ENCODE measurements at regions not wholly inside any gene's neighbourhood (a gene's known extent, or its start where the extent isn't known, plus 50 kb on each side); places are given as distances from the start of the nearest gene placed in this dataset.

DNA sequence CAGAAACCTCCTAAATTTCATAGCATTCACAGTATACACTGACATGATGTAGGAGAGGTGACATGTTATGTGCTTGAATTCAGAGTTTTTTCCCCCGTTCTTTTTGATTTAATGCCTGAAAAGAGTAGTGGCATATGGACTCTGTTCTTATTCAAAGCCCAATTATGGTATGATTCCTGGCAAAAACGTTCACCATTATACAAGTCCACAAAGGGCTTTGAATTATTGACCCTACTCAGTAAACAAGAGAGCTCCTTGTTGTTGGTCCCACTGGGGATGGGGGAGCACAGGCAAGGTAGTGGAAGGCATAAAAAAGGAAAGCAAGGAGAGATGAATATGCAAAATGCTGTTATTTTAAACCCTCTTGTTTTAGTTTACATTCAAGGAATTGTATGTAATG is 136.0 kb upstream of the AHI1 start:
- ChIA-PET POLR2A (no interaction called here), CTCF (interaction anchor here (1.2 kb wide), 1 partner anchor 98 kb away, joined by 3 read pairs; no protein-coding TSS in a partner anchor)
- Histone ChIP-seq H3K4me3 (no peak overlapping the region), H3K9me3 (no peaks in the 10 kb centered on the region), H3K4me2 (no peak overlapping the region), H3K27ac (no peak overlapping the region), H3K4me1 (no peaks in the 10 kb centered on the region)
- ATAC-seq (no peak), DNase-seq (ENCODE audit: low read depth in 1 of 2, low spot score in 1 of 2) (no peak), FAIRE-seq (no peak)
- WGBS (ENCODE audit: missing lambda C conversion rate): 53% methylated on average over 2 of the region's 2 CpGs
- no peak for TF ChIP-seq HDAC2 (IDR thresholded peaks at IDR 0.05)
- TF ChIP-seq KDM5A (IDR thresholded peaks at IDR 0.05): no peak
- TF ChIP-seq KDM1A (IDR thresholded peaks at IDR 0.05; ENCODE audit: low read depth): no peak
- TF ChIP-seq ESRRA (IDR thresholded peaks at IDR 0.05; ENCODE audit: borderline replicate concordance, low read length): no peak
- TF ChIP-seq, protein P1, sequence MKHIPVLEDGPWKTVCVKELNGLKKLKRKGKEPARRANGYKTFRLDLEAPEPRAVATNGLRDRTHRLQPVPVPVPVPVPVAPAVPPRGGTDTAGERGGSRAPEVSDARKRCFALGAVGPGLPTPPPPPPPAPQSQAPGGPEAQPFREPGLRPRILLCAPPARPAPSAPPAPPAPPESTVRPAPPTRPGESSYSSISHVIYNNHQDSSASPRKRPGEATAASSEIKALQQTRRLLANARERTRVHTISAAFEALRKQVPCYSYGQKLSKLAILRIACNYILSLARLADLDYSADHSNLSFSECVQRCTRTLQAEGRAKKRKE (CRISPR knock-in tag; IDR thresholded peaks at IDR 0.05; ENCODE audit: low read depth): no peak
- TF ChIP-seq RCOR1 (IDR thresholded peaks at IDR 0.05; ENCODE audit: low read depth, low read length): no peak
- no peak for TF ChIP-seq HOXB5 (CRISPR knock-in tag; IDR thresholded peaks at IDR 0.05)
- no peak for TF ChIP-seq JUN (IDR thresholded peaks at IDR 0.05)
- TF ChIP-seq RAD21 (conservative IDR thresholded peaks at IDR 0.05 in 1 of 2, IDR thresholded peaks at IDR 0.05 in 1 of 2): no peak
- TF ChIP-seq FOSB (CRISPR knock-in tag; IDR thresholded peaks at IDR 0.05): no peak
- TF ChIP-seq, protein P2, sequence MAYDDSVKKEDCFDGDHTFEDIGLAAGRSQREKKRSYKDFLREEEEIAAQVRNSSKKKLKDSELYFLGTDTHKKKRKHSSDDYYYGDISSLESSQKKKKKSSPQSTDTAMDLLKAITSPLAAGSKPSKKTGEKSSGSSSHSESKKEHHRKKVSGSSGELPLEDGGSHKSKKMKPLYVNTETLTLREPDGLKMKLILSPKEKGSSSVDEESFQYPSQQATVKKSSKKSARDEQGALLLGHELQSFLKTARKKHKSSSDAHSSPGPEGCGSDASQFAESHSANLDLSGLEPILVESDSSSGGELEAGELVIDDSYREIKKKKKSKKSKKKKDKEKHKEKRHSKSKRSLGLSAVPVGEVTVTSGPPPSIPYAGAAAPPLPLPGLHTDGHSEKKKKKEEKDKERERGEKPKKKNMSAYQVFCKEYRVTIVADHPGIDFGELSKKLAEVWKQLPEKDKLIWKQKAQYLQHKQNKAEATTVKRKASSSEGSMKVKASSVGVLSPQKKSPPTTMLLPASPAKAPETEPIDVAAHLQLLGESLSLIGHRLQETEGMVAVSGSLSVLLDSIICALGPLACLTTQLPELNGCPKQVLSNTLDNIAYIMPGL (CRISPR knock-in tag; IDR thresholded peaks at IDR 0.05; ENCODE audit: borderline replicate concordance): no peak
- TF ChIP-seq, protein P3, sequence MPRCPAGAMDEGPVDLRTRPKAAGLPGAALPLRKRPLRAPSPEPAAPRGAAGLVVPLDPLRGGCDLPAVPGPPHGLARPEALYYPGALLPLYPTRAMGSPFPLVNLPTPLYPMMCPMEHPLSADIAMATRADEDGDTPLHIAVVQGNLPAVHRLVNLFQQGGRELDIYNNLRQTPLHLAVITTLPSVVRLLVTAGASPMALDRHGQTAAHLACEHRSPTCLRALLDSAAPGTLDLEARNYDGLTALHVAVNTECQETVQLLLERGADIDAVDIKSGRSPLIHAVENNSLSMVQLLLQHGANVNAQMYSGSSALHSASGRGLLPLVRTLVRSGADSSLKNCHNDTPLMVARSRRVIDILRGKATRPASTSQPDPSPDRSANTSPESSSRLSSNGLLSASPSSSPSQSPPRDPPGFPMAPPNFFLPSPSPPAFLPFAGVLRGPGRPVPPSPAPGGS (IDR thresholded peaks at IDR 0.05): no peak
- TF ChIP-seq, protein P4, sequence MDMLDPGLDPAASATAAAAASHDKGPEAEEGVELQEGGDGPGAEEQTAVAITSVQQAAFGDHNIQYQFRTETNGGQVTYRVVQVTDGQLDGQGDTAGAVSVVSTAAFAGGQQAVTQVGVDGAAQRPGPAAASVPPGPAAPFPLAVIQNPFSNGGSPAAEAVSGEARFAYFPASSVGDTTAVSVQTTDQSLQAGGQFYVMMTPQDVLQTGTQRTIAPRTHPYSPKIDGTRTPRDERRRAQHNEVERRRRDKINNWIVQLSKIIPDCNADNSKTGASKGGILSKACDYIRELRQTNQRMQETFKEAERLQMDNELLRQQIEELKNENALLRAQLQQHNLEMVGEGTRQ (IDR thresholded peaks at IDR 0.05): no peak
- TF ChIP-seq POLR2AphosphoS2 (conservative IDR thresholded peaks at IDR 0.05; ENCODE audit: low read length): no peak
- no peak for TF ChIP-seq CHD4 (IDR thresholded peaks at IDR 0.05; ENCODE audit: borderline replicate concordance)
- no peak for TF ChIP-seq ZSCAN20 (CRISPR knock-in tag; IDR thresholded peaks at IDR 0.05)
- no peak for TF ChIP-seq FOXS1 (CRISPR knock-in tag; IDR thresholded peaks at IDR 0.05)

DNA sequence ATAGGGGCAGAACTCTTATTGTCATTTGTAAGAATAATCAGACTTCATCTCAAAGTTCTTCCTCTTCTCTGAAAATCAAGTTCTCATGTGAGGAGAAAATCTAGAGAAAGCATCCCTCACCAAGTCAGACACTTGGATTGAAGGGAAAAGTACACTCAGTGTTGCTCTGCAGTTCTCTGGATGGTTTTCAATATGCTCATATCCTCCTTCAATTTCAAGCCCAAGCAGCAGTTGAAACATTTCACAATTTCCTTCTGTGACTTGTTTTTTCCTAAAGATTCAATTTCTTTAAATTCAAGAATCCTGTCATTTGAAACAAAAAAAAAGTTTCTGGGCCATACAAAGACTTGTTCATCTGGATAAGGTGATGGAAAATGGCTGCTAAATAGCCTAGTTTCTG is 140.2 kb upstream of the AHI1 start:
- Histone ChIP-seq H3K27ac (no peak overlapping the region), H3K9me3 (no peaks in the 10 kb centered on the region), H3K4me3 (no peak overlapping the region), H3K4me2 (no peak overlapping the region), H3K4me1 (no peaks in the 10 kb centered on the region)
- FAIRE-seq: no peak
- DNase-seq (ENCODE audit: low read depth in 1 of 2, low spot score in 1 of 2): no peak
- ChIA-PET POLR2A (no interaction called here), CTCF (interaction anchor here (0.6 kb wide), 1 partner anchor 44 kb away, joined by 3 read pairs; no protein-coding TSS in a partner anchor)
- ATAC-seq: no peak
- no peak for TF ChIP-seq CBX2 (IDR thresholded peaks at IDR 0.05; ENCODE audit: borderline replicate concordance, low read depth)

DNA sequence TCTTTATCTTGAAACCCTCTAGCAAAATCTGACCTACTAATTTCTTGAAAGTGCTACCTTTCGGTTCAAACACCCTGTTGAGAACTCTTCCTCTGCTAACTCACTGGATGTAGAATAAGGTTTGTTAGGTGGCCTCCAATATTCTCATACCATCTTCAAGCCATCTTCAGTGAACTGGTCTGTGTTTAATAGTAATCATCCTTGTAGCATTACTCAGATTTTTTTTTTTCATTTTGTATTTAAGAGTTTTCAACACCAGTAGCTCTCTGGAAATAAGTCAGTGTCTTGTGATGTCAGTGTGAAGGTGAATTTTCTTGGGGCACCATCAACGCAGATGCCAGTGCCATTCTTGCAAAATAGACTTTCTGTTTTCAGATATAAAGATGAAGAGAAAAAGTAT is 140.6 kb upstream of the AHI1 start:
- CTCF ChIA-PET: no interaction called here
- H3K4me3 ChIP-seq: no peak overlapping the region
- TF ChIP-seq NPAS2 (CRISPR knock-in tag; IDR thresholded peaks at IDR 0.05; ENCODE audit: borderline replicate concordance) (no peak), CEBPB (IDR thresholded peaks at IDR 0.05) (no peak), ZSCAN20 (CRISPR knock-in tag; IDR thresholded peaks at IDR 0.05) (no peak), KDM1A (IDR thresholded peaks at IDR 0.05; ENCODE audit: low read depth) (no peak), CHD4 (IDR thresholded peaks at IDR 0.05; ENCODE audit: borderline replicate concordance) (no peak), EHF (CRISPR knock-in tag; IDR thresholded peaks at IDR 0.05) (no peak), FOSL2 (IDR thresholded peaks at IDR 0.05) (no peak), FOSL2 (CRISPR knock-in tag; IDR thresholded peaks at IDR 0.05) (no peak), POLR2AphosphoS2 (conservative IDR thresholded peaks at IDR 0.05; ENCODE audit: low read length) (no peak), ZNF302 (CRISPR knock-in tag; IDR thresholded peaks at IDR 0.05) (no peak), FOXS1 (CRISPR knock-in tag; IDR thresholded peaks at IDR 0.05) (no peak), HOXB5 (CRISPR knock-in tag; IDR thresholded peaks at IDR 0.05) (no peak), NFE2L2 (conservative IDR thresholded peaks at IDR 0.05; ENCODE audit: low read length) (no peak)
- TF ChIP-seq, protein P4 (IDR thresholded peaks at IDR 0.05): no peak
- TF ChIP-seq, protein P5, sequence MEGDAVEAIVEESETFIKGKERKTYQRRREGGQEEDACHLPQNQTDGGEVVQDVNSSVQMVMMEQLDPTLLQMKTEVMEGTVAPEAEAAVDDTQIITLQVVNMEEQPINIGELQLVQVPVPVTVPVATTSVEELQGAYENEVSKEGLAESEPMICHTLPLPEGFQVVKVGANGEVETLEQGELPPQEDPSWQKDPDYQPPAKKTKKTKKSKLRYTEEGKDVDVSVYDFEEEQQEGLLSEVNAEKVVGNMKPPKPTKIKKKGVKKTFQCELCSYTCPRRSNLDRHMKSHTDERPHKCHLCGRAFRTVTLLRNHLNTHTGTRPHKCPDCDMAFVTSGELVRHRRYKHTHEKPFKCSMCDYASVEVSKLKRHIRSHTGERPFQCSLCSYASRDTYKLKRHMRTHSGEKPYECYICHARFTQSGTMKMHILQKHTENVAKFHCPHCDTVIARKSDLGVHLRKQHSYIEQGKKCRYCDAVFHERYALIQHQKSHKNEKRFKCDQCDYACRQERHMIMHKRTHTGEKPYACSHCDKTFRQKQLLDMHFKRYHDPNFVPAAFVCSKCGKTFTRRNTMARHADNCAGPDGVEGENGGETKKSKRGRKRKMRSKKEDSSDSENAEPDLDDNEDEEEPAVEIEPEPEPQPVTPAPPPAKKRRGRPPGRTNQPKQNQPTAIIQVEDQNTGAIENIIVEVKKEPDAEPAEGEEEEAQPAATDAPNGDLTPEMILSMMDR (IDR thresholded peaks at IDR 0.05): no peak

More for the DNA sequence above, 140.6 kb upstream of the AHI1 start:
- no peaks in the 10 kb centered on the region for H3K9me3 ChIP-seq
- no peaks in the 10 kb centered on the region for H3K4me1 ChIP-seq
- ATAC-seq (no peak), DNase-seq (ENCODE audit: low read depth in 1 of 2, low spot score in 1 of 2) (no peak), FAIRE-seq (no peak)
- 89% methylated on average over 2 of the region's 2 CpGs for WGBS (ENCODE audit: missing lambda C conversion rate)
- H3K4me2 ChIP-seq: no peak overlapping the region
- POLR2A ChIA-PET: no interaction called here
- H3K27ac ChIP-seq: no peak overlapping the region
